ENCODE measurements at regions not wholly inside any gene's neighbourhood (a gene's known extent, or its start where the extent isn't known, plus 50 kb on each side); places are given as distances from the start of the nearest gene placed in this dataset.

GRCh38 chr3:193998628-193999195 lies 137.2 kb upstream of the HES1 start:
- no peaks in the 10 kb centered on the region for H3K27me3 ChIP-seq
- H3K4me1 ChIP-seq (replicated peaks in 1 of 2), result peaks cover 8 to 13% of the 10 kb centered on the region in 2 donors
- H3K9me3 ChIP-seq (replicated peaks in 1 of 3), result no peaks in the 10 kb centered on the region
- TF ChIP-seq POLR2A (IDR thresholded peaks at IDR 0.05) (no peak), CTCF (IDR thresholded peaks at IDR 0.05) (no peak)
- no peak overlapping the region for H3K27ac ChIP-seq
- intact Hi-C loops (cut with DNase I), result loop anchor here in 1 of 2 donors (10.0 kb wide), 1 partner anchor 326 kb away; no protein-coding TSS in a partner anchor
- no peaks in the 10 kb centered on the region for H3K36me3 ChIP-seq (replicated peaks in 1 of 2)
- 87 to 92% (median 90%) methylated on average over 12 of the region's 12 CpGs for WGBS, 4 donors
- no peak overlapping the region for H3K4me3 ChIP-seq
- no peak for DNase-seq

GRCh38 chr3:194000100-194000499 lies 135.8 kb upstream of the HES1 start:
- Histone ChIP-seq H3K36me3 (replicated peaks in 1 of 2) (no peaks in the 10 kb centered on the region), H3K27ac (no peak overlapping the region), H3K27me3 (no peaks in the 10 kb centered on the region), H3K4me1 (replicated peaks in 1 of 2) (peaks cover 22 to 27% of the 10 kb centered on the region in 2 donors), H3K4me3 (no peak overlapping the region), H3K9me3 (replicated peaks in 1 of 3) (no peaks in the 10 kb centered on the region)
- no peak for TF ChIP-seq POLR2A (IDR thresholded peaks at IDR 0.05)
- no peak for TF ChIP-seq CTCF (IDR thresholded peaks at IDR 0.05)
- WGBS, 4 donors, result 95 to 97% (median 96%) methylated on average over 4 of the region's 4 CpGs
- intact Hi-C loops (cut with DNase I), result loop anchor here (10.0 kb wide), 2 partner anchors 135 to 215 kb away; partner anchors contain the start of gene HES1 (in 1 of the 2)
- no peak for DNase-seq

GRCh38 chr3:194000712-194001111 lies 135.2 kb upstream of the HES1 start:
- H3K27ac ChIP-seq, result no peak overlapping the region
- TF ChIP-seq CTCF (IDR thresholded peaks at IDR 0.05) (no peak), POLR2A (IDR thresholded peaks at IDR 0.05) (no peak)
- 55 to 85% (median 76%) methylated on average over 4 of the region's 4 CpGs for WGBS, 4 donors

GRCh38 chr3:194001728-194002459 lies 134.1 kb upstream of the HES1 start:
- intact Hi-C loops (cut with DNase I), result loop anchor here (10.0 kb wide), 2 partner anchors 133 to 217 kb away; partner anchors contain the start of gene HES1 (in 1 of the 2)
- Histone ChIP-seq H3K36me3 (replicated peaks in 1 of 2) (no peaks in the 10 kb centered on the region), H3K4me3 (no peak overlapping the region), H3K9me3 (replicated peaks in 1 of 3) (no peaks in the 10 kb centered on the region), H3K27me3 (no peaks in the 10 kb centered on the region), H3K4me1 (replicated peaks in 1 of 2) (peaks cover 26 to 34% of the 10 kb centered on the region in 2 donors), H3K27ac (peak overlapping the region in 1 of 5 donors; percentile 89)
- no peak for TF ChIP-seq CTCF (IDR thresholded peaks at IDR 0.05)
- no peak for TF ChIP-seq POLR2A (IDR thresholded peaks at IDR 0.05)
- DNase-seq, result no peak
- 88 to 94% (median 91%) methylated on average over 18 to 20 of the region's 20 CpGs for WGBS, 4 donors

More at GRCh38 chr3:194000712-194001111, 135.2 kb upstream of the HES1 start:
- no peak overlapping the region for H3K4me3 ChIP-seq
- no peaks in the 10 kb centered on the region for H3K36me3 ChIP-seq (replicated peaks in 1 of 2)
- no peaks in the 10 kb centered on the region for H3K27me3 ChIP-seq
- no peaks in the 10 kb centered on the region for H3K9me3 ChIP-seq (replicated peaks in 1 of 3)
- no peak for DNase-seq
- intact Hi-C loops (cut with DNase I), result loop anchor here (10.0 kb wide), 2 partner anchors 134 to 216 kb away; partner anchors contain the start of gene HES1 (in 1 of the 2)
- H3K4me1 ChIP-seq (replicated peaks in 1 of 2), result peaks cover 26 to 31% of the 10 kb centered on the region in 2 donors

All from adrenal gland (tissue), 9 donors.